Fibroblast of the conjunctiva (primary cell): ENCODE measurements at regions not wholly inside any gene's neighbourhood (a gene's known extent, or its start where the extent isn't known, plus 50 kb on each side); places are given as distances from the start of the nearest gene placed in this dataset.
A peak's percentile ranks its signal among the peaks of the same experiment; 100 is the strongest.

ENCODE experiments used
- DNase-seq: peaks from one replicate; pipeline ENCODE4 v3.0.0-alpha.2; 2010; ENCODE audit warnings: low read depth

DNA sequence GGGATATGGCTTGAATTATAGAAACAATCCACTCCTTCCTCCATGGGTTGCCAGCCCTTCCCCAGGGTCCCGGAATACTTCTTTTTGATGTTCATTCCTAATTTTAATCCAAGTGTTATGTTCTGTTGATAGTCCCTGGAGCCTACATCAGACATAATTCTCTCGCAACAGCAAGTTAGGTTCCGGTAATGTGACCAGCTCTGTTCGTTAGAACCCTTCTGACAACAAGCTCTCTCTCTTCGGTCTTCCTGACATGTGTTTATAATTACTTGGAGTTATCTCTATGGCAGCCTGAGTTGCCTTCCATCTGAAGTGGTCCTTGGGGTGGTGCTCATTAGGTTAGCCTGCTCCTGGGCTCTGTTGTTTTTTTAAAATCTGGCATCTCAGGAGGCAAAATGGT, 506.9 kb upstream of the JARID2 start:
- DNase-seq, result no peak

DNA sequence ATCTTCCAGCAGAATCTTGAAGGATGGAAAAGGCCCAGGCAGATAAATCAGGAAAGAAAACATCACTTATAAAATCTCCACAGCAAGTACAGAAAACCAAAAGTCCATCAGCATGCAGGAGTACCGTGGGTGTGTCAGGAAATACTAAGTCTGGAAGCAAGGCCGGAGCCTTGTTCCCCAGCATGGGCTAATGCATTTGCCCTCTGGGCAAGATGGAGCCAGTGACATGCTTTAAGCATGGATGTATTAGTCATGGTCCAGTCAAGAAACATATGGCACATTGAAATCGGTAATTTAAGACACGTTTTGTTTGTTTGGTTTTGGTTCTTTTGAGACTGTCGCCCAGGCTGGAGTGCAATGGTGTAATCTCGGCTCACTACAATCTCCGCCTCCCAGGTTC, 506.0 kb upstream of the JARID2 start:
- DNase-seq, result no peak

DNA sequence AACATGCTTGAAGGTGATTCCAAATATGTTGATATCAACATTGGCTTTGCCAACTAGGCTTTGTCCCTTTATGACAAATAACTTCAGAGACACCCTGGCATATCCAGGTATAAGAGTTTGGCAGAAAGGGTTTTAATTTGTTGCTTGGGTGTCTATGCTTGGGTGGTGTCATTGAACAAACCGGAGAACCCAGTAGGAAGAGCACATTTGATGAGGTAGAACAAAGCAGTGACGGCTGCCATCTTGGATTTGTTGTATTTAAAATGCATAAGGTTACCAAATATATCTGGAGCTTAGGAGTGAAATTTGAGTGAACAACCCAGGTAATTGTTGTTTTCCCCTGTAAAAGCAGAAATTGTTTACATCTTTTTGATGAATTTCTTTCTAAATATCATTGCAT, 503.7 kb upstream of the JARID2 start:
- DNase-seq, result no peak

DNA sequence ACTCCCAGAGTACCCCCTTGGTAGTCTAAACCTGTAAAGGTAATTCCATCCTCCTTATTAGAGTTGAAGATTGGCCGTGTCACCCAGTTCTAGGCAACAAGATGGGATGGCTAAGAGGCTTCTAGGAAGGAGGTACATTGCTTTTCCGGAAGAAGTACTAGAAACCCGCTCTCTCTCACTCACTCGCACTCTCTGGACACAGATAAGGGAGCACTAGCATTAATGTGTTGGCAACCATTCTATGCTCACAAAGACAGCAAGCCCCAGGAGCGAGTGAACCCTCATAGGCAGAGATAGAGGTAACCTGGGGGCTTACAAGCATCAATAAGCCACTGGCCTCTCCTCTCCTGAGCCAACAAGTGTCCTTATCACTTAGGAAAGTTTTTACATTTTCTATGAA, 503.2 kb upstream of the JARID2 start:
- no peak for DNase-seq

DNA sequence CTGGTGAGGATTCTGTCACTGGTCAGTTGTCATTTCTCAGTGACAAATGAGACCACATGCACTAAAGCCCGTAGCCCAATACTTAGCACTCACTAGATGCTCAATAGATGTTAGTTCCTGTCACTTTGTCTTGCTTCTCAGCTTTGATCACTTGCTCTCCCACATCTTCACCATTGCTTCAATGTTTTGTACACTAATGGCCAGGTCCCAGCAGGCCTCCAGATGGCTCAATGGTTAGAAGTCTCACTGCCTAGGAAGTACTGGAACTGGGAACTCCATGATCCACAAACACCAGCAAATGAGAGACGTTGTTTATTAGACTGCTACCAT, 502.8 kb upstream of the JARID2 start:
- DNase-seq, result no peak

DNA sequence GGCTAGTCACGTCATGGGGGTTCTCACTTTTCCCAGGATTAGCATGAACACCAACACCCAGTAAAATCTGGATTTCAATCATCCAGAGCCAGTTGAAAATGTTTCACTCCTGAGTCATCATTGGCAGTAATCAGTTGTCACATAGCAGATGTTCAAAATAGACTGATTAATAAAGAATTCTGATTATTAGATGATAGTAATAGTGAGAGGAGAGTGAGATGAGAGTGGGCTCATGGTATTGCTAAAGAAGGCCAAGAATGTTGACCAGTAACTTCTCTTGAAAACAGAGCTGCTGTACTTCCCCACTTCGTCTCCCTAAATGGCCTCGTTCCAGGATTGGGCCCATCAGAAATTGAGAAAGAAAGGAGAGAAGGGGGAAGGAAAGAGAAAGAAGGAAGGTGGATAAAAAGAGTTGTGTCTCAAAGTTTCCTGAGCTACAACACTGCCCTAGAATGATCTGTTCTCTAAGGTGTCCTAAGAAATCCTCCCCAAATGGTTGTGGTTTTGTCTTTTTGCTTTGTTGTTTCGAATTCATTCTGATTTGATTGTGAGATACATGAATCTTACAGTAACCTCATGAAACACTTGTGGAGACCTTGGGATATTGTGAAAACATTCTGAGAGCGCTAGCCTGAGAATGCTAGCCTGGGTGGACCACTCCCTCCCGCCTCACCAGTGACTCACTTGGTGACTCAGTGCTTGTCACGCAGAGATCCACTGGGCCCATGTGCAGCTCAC, 502.2 kb upstream of the JARID2 start:
- DNase-seq, result peak; percentile 89

DNA sequence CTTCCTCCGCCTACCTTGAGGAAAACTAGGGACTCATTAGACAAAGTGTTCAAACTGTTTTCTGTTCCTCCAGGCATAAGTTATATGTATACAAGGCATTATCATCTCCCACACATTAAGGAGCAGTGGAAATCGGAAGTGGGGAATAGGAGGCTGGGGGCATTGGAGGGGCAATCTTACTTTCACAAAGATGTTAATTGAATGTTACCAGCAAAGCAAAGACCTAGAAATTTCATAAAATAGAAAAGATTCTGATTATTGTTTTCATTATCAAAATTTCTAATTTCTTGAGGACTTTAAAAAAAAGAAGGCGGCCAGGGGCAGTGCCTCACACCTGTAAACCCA, 501.7 kb upstream of the JARID2 start:
- DNase-seq, result no peak

DNA sequence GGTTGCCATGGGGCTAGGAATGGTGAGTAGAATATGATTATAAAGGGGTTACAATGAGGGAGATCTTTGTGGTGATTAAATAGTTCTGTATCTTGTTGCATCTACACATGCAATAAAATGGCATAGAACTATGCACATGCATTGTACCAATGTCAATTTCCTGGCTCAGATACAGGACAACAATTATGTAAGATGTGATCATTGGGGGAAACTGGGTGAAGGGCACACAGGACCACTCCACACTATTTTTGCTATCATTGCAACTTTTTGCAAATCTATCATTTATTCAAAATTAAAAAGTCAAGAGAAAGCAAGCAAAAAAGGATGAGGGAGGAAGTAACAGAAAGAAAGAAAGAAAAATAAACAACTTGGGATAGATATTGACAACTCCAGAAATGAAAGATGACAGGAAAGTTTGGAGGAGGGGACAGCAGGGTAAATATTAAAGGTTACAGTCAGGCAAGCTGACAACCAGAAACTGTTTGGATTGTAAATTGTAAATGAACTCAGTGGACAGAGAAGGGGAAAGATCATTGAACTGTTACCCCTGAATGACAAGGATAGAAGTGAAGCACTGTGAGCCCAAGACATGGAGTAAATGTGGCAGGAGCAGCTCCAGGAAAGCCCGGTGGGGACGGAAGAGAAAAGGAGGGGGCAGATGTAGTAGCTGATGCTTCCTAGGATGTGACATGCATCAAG, 499.6 kb upstream of the JARID2 start:
- DNase-seq, result no peak

DNA sequence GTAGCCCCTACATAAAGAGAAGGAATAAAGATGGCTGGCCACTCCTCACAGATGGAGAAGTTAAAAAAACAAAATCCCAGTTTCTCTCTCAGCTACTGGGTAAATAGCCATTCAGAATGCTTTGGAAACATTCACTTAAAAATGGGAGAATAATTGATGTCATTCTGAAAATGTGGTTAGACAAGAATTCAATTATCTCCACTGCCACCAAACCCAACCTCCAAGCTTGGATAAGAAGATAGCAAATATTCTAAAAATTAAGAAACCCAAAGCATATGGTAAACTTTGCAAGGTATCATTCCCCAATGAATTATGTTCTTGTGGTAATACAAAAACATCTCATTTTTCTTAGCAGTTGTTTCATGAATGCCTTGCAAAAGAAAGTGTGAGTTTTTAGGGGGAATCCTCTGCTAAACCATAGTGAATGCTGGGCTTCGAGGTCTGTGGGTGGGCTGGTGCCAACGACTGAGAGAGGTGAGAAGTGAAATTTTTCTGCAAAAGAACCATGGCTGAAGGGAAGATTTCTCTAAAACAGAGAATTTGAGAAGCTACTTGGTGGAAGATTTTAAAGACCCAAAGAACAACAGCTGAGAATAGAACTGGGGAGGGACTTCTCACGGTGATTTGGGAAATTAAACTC, 497.9 kb upstream of the JARID2 start:
- no peak for DNase-seq

DNA sequence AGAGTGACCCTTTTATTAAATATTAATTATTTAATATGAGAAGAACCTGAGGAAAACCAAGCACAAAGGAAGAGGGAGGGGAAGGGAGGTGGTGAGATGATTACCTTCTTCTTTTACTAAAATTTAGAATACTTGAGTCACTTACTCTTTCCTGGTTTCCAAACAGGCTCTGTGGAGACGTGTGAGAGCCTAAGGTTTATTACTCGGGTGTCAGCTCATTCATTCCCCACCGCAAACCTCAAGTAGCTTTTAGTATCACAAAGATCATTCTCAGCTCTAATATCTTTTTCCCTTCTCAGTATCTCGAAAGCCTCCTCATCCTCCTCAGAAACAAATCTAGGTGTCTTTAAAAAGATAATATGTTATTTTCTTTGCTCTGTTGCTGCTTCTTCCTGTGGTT, 497.2 kb upstream of the JARID2 start:
- DNase-seq, result no peak

DNA sequence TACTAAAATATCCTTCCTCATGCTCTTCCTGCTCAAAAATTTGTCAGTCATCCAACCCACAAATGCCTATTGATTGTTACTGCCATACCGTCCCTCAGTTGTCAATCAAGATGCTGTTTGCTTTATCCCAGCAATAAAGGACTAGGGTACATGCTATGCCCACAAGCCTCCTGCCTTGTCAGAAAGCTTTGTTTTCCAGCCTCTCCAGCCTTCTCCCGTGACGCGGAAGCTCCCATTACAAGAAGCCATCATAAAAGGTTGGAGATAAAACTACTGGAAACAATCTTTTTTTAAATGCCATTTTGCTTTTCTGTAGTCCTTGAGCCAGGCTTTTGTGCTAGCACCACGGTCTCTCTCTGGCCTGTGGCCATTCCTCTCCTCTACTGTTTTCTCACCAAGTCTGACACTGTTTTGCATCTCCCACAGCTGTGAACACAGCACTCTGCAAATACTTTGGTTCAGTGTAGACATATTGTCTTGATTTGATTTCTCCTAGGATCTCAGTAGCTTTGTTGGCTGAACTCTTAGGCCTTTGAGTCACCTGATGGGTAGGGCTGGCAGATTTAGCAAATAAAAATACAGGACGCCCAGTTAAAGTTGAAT, 495.7 kb upstream of the JARID2 start:
- DNase-seq, result no peak

DNA sequence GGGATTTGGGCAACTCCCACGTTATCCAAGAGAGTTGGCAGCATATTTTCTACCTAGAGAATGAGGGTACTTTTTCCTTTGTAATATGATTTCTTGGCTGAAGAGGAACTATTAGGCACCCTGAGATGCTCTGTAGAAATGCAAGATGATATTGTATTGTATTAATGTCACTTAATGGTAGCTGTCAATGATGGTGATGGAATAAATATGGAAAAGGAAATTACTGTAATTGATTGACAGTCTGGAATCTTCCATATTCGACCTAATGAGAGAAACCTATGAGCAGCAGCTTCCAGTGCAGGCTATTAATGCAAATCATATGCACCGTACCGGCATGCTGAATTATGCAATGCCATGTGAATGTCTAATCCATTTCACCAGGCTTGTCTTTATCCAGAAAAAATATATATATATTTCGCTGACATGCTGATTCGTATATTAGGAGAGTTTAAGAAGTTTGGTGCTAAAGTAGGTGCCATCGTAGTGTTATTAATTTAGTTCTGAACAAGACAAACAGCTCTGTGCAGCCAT, 494.2 kb upstream of the JARID2 start:
- no peak for DNase-seq

DNA sequence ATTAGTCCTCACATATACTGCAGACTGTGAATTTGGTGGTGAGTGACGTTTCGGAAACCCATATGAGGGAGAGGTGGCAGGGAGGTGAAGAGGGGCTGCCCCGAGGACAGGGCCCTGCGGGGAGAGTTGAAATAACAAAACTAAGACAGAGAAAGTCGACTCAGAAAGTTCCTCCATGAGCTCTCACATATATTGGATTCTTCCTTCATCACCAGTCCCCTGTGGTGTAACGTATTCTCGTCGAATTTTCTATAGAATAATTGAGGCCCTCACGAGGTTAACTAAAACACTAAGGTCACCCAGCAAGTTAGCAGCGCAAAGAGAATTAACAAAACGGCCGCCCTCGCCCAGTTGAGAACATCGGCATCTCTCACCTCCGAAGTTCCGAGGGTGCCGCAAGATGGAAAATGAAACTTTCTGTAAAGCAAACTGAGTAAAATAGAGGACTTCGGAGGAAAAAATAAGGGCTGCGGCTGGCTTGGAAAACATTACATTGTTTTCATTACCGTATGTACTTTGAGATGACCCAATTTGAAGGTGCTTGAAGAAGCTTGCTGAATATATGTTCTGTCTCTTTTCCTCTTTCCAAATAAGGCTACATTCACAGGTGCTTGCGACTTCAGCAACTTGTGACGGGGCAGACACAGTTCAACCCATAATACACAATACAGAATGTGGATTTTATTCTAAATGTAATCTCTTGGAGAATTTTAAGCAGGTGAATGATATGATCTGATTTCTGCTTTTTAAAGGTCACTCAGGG, 490.9 kb upstream of the JARID2 start:
- DNase-seq, result no peak

DNA sequence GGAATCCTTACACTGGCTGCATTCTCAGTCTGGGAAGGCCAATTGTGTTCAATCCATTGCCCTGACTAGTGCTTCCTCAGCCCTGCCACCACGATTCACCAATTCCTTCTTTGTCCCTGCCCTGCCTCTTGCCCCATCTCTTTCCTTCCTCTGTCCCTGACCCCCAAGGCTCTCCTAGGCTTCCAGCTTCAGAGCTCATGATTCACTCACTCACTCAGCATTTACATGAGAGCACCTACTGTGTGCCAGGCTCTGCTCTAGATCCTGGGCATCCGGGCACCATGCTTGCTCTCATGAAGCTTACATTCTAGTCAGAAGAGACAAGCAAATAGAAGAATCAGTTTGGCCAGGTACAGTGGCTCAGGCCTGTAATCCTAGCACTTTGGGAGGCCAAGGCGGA, 489.5 kb upstream of the JARID2 start:
- DNase-seq, result no peak

DNA sequence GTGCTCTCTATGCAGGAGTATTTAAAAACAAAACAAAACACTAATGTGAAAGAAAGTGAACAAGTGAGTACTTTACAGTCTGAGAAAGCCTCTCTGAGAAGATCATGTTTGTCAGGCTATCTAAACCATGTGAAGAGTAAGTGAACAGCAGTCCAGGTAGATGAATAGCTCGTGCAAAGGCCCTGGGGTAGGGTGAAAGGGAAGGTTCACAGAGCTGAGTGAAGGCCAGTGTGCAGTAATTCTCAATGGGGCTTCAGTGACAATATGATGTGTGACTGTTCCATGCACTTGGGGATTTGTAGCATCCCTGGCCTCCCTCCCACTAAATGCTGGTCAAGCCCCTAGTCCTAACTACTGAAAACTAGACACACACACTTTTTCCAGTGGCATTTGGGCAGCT, 488.9 kb upstream of the JARID2 start:
- no peak for DNase-seq

DNA sequence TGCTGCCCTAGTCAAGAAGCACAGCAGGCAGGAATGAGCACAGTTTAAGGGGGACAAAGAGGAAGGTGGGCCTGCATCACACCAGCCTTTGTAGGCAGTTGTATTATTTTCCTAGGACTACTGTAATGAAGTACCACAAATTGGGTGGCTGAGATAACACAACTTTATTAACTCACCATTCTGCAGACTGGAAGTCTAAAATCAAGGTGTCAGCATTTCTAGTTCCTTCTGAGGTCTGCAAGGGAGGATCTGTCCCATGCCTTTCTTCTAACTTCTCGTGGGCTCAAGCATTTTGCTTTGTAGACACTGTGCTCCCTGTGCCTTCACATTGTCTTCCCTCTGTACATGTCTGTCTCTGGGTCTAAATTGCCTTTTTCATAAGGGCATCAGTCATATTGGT, 488.5 kb upstream of the JARID2 start:
- DNase-seq, result no peak

DNA sequence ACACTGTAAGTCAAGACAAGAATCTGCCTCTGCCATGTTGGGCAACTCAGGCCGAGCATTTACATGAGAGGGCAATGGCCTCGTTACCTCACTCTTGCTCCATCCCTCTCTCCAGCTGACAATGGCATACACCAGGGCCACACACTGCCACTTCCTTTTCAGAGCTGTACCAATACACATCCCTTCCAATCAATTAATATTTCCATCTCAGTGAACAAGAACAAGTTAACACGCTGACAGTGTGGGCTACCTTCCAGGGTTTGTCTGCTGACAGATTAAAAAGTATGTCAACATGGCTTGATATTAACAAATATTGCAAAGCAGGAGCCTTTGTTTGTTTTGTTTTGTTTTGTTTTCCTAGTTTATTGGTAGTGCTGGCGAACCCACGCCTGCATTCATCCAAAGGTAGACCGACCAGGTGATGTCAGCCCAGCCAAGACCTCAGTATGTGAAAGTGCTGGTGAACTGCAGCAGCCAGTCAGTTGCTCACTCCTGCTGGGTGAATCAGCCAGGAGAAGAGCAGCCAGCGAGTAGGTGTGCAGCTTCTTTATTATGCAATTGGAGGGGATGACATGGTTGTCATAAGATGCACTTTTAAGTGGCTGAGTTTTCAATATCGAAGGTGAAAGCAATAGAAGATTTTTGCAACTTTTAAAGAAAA, 487.3 kb upstream of the JARID2 start:
- DNase-seq, result no peak

DNA sequence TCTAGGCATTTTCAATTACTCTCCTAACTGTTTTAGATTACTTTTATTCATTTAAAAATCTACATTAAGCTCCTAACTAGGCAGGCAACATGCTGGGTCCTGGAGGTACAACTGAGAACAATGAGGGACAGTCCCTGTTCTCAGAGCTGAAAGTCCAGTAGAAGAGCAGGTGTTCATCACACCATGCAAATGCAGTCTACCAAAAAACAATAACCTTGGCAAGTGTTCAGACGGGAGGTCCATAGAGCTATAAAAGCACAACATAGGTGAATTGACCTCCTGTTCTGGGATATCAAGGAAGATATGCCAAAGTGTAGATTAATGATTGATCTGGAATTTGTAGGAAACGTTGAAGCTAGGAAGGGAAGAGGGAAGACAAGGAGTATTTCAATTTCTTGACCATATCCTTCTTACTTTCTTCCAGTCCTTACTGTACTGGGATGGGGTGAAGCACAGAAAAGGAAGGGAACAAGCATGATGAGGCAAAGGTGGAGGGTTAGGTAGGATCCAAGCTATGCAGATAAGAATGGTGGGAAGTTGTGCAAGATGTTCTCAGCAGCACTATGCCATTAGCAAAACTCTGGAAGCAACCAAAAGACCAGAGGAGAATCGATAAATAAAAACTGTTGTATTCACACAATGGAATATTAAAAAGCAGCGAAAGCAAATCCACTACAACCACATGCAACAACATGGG, 485.7 kb upstream of the JARID2 start:
- DNase-seq, result no peak

DNA sequence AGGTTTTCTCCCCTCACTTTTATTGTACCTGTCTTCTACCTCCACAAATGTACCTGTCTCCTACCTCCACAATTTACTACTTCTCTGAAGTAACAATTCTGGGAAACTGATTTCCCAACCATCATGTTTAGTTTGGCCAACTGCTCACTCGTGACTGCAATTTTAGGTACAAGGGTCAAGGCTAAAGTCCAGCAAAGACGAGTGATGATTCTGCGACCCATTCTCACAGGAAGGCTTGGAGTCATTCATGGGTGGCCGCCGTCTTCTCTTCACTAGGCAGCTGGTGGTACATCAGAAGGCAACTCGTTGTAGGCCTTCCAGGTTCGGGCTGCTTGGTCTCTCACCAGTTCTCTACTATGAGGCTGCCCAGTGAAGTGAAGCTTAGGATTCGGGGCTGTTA, 483.8 kb upstream of the JARID2 start:
- DNase-seq, result no peak

DNA sequence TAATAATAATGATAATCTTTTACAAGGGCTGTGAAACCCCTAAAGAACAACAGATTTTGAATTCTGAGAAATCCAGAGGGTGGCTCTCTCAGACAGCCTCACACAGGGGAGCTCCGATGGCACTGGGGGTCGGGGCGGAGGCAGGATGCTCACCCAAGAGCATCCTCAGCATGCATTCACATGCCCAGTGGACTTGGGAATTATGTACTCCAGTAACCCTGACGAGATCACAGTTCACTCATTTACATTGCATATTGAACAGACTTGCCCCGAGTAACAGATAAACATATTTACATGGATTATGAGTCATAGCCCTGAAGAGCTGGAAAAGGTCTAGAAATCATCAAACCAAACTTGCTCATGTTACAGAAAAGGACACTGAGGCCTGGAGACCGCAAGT, 482.7 kb upstream of the JARID2 start:
- peak; percentile 28 for DNase-seq

DNA sequence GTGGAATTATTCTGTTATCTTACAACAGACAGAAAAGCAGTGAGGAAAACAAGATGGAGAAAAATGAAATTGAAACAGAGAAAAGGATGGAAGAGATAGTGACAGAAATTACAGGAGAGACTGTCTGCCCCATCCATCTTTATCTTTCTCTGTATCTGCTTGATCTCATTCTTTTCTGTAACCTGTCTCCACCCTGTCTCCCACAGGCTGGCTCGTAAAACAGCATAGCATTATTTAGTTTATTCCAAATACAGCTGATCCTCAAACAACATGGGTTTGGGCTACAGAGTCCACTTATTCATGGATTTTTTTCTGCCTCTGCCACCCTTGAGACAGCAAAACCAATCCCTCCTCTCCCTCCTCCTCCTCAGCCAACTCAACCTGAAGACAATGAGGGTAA, 482.3 kb upstream of the JARID2 start:
- no peak for DNase-seq
